ENCODE measurements at regions not wholly inside any gene's neighbourhood (a gene's known extent, or its start where the extent isn't known, plus 50 kb on each side); places are given as distances from the start of the nearest gene placed in this dataset.

DNA sequence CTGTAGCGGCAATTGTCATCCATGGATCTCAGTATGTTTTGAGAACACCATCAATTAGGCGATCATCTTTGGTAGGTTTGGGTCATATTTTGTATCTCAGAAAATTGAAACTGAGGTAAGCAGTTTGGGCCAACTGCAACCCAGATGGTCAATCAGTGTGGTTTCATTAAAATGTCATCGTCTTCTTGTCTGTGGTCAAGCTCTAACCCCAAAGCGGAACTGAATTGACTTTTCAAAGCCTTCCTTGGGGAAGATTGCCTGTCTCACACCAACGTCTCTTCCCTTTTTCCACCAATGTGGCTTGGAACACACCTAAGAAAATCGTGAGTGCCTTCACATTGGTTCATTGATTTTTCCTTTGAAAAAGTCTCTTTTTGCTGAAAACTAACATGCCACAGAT lies 56.3 kb upstream of the UBAC2 start:
- TF ChIP-seq, protein P1, sequence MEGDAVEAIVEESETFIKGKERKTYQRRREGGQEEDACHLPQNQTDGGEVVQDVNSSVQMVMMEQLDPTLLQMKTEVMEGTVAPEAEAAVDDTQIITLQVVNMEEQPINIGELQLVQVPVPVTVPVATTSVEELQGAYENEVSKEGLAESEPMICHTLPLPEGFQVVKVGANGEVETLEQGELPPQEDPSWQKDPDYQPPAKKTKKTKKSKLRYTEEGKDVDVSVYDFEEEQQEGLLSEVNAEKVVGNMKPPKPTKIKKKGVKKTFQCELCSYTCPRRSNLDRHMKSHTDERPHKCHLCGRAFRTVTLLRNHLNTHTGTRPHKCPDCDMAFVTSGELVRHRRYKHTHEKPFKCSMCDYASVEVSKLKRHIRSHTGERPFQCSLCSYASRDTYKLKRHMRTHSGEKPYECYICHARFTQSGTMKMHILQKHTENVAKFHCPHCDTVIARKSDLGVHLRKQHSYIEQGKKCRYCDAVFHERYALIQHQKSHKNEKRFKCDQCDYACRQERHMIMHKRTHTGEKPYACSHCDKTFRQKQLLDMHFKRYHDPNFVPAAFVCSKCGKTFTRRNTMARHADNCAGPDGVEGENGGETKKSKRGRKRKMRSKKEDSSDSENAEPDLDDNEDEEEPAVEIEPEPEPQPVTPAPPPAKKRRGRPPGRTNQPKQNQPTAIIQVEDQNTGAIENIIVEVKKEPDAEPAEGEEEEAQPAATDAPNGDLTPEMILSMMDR (IDR thresholded peaks at IDR 0.05; ENCODE audit: borderline replicate concordance, extremely low read depth, low read length, poor library complexity, severe bottlenecking): no peak
- no peak for TF ChIP-seq EZH2 (IDR thresholded peaks at IDR 0.05; ENCODE audit: borderline replicate concordance, low read depth, low read length, severe bottlenecking)
